ENCODE measurements at regions not wholly inside any gene's neighbourhood (a gene's known extent, or its start where the extent isn't known, plus 50 kb on each side); places are given as distances from the start of the nearest gene placed in this dataset.

- no peaks in the 10 kb centered on the region for H3K9me3 ChIP-seq
- no peaks in the 10 kb centered on the region for H3K36me3 ChIP-seq
- peaks cover 9 to 33% of the 10 kb centered on the region in 2 donors for H3K4me1 ChIP-seq (ENCODE audit: control insufficient read depth in 1 of 2, low read depth in 2 of 2)
- no peak for ATAC-seq (ENCODE audit: insufficient number of reproducible peaks, low FRiP score, low read depth)
- no peak overlapping the region for H3K27ac ChIP-seq
- H3K4me3 ChIP-seq: no peak overlapping the region
- H3K27me3 ChIP-seq (replicated peaks; ENCODE audit: insufficient read depth): no peaks in the 10 kb centered on the region
- TF ChIP-seq, protein P1, sequence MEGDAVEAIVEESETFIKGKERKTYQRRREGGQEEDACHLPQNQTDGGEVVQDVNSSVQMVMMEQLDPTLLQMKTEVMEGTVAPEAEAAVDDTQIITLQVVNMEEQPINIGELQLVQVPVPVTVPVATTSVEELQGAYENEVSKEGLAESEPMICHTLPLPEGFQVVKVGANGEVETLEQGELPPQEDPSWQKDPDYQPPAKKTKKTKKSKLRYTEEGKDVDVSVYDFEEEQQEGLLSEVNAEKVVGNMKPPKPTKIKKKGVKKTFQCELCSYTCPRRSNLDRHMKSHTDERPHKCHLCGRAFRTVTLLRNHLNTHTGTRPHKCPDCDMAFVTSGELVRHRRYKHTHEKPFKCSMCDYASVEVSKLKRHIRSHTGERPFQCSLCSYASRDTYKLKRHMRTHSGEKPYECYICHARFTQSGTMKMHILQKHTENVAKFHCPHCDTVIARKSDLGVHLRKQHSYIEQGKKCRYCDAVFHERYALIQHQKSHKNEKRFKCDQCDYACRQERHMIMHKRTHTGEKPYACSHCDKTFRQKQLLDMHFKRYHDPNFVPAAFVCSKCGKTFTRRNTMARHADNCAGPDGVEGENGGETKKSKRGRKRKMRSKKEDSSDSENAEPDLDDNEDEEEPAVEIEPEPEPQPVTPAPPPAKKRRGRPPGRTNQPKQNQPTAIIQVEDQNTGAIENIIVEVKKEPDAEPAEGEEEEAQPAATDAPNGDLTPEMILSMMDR (IDR thresholded peaks at IDR 0.05): no peak
- DNase-seq (ENCODE audit: low spot score): no peak
Observed at GRCh38 chrX:39733745-39734144, 364.0 kb downstream of the BCOR start.

- Histone ChIP-seq H3K27me3 (replicated peaks; ENCODE audit: insufficient read depth) (no peaks in the 10 kb centered on the region), H3K27ac (no peak overlapping the region), H3K4me3 (no peak overlapping the region), H3K36me3 (no peaks in the 10 kb centered on the region), H3K4me1 (ENCODE audit: control insufficient read depth in 1 of 2, low read depth in 2 of 2) (peaks cover 9 to 33% of the 10 kb centered on the region in 2 donors), H3K9me3 (no peaks in the 10 kb centered on the region)
- TF ChIP-seq, protein P1 (IDR thresholded peaks at IDR 0.05): no peak
- no peak for DNase-seq (ENCODE audit: low spot score)
- no peak for ATAC-seq (ENCODE audit: insufficient number of reproducible peaks, low FRiP score, low read depth)
Observed at GRCh38 chrX:39734174-39734776, 363.5 kb downstream of the BCOR start.

DNA sequence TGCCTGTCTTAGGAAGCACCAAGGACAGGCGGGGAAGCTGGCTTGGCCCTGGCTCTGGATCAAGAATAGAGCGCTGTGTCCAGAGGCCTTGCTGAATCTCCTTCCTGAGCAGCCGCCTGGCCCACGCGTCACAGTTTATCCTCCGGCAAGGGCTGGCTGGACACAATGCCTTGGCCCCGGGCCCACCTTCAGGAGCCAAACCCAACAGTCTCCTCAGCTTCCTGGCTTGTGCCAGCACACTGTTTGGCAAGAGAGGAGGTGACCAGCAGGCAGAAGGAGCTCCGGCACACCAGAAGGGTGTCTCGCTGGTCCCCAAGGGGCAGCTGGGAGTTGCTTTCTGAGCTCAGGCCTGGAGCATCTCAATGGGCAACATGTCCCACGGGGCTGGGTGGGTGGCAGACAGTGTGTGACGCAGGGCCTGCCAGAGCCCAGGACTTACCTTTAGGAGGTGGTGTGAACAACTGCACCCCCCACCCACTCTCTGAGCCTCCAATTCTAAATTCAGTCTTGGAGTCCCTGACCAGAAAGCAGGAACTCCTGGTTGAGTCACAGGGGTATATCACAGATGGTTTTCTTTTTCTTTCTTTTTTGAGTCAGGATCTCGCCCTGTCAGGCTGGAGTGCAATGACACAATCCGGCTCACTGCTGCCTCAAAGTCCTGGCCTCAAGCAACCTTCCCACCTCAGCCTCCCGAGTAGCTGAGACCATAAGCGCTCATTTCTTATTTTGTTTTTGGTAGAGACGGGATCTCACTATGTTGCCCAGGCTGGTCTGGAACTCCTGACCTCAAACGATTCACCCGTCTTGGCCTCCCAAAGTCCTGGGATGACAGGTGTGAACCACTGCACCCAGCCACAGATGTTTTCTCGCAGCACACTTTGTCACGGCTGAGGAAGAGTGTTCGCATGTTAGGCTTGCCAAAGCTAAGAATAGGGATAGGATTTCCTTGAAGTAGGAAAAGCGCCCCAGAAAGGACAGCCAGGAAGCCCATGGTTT is 361.2 kb downstream of the BCOR start:
- Histone ChIP-seq H3K4me3 (peak overlapping the region; percentile 45), H3K4me1 (ENCODE audit: control insufficient read depth in 1 of 2, low read depth in 2 of 2) (peaks cover 5 to 21% of the 10 kb centered on the region in 2 donors), H3K27ac (peak overlapping the region; percentile 54 to 76), H3K27me3 (replicated peaks; ENCODE audit: insufficient read depth) (no peaks in the 10 kb centered on the region), H3K9me3 (no peaks in the 10 kb centered on the region), H3K36me3 (no peaks in the 10 kb centered on the region)
- ATAC-seq (ENCODE audit: insufficient number of reproducible peaks, low FRiP score, low read depth) (peak; percentile 92), DNase-seq (ENCODE audit: low spot score) (peak; percentile 67)
- TF ChIP-seq, protein P1 (IDR thresholded peaks at IDR 0.05): no peak

DNA sequence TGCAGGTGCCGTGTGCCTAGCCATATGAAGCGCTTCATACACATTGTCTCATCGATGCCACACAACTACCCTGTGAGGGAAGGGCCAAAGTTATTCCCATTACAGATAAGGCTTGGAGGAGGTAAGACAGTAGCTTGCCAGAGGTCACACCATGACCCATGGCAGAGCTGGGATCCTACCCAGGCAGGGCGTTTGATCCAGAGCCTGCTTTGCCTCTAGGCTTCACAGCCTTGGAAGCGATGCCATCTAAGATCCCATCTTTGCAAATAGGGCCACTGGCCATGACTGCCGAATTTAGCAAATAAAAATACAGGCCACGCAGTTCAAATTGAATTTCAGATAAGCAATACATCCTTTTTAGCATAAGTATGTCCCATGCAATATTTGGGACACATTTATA is 358.2 kb downstream of the BCOR start:
- no peak overlapping the region for H3K4me3 ChIP-seq
- no peaks in the 10 kb centered on the region for H3K27me3 ChIP-seq (replicated peaks; ENCODE audit: insufficient read depth)
- ATAC-seq (ENCODE audit: insufficient number of reproducible peaks, low FRiP score, low read depth) (no peak), DNase-seq (ENCODE audit: low spot score) (no peak)
- TF ChIP-seq, protein P1 (IDR thresholded peaks at IDR 0.05): no peak
- H3K27ac ChIP-seq: no peak overlapping the region
- no peaks in the 10 kb centered on the region for H3K36me3 ChIP-seq
- H3K4me1 ChIP-seq (ENCODE audit: control insufficient read depth in 1 of 2, low read depth in 2 of 2): peaks cover 5 to 14% of the 10 kb centered on the region in 2 donors
- H3K9me3 ChIP-seq: no peaks in the 10 kb centered on the region

DNA sequence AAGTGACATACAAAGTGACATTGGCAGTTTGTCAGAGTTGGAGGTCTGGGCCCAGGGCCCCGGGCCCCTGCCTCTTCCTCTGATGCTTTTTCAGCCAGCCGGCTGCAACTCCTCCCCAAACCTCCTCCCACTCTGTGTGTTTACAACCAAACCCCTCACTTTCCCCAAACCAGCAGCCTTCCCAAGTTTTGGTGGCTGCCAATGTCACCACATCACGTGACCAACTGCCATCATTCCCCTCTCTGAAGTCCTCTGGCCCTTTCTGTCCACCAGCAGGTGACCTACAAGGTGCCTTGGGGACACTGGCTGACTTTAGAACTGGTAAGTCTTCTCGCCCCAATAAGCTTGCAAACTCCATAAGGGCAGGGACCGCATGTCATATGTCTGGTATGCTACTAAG is 357.7 kb downstream of the BCOR start:
- DNase-seq (ENCODE audit: low spot score): no peak
- TF ChIP-seq, protein P1 (IDR thresholded peaks at IDR 0.05): no peak
- no peaks in the 10 kb centered on the region for H3K36me3 ChIP-seq
- no peaks in the 10 kb centered on the region for H3K27me3 ChIP-seq (replicated peaks; ENCODE audit: insufficient read depth)
- no peak overlapping the region for H3K27ac ChIP-seq
- H3K4me1 ChIP-seq (ENCODE audit: control insufficient read depth in 1 of 2, low read depth in 2 of 2): peaks cover 5 to 10% of the 10 kb centered on the region in 2 donors
- no peaks in the 10 kb centered on the region for H3K9me3 ChIP-seq
- no peak overlapping the region for H3K4me3 ChIP-seq
- no peak for ATAC-seq (ENCODE audit: insufficient number of reproducible peaks, low FRiP score, low read depth)
